ENCODE measurements at regions not wholly inside any gene's neighbourhood (a gene's known extent, or its start where the extent isn't known, plus 50 kb on each side); places are given as distances from the start of the nearest gene placed in this dataset.

- no peaks in the 10 kb centered on the region for H3K9me2 ChIP-seq (ENCODE audit: insufficient read depth)
- no peak for DNase-seq
- H3K4me3 ChIP-seq: no peak overlapping the region
- H3K36me3 ChIP-seq (ENCODE audit: low read depth): no peaks in the 10 kb centered on the region
- no peak overlapping the region for H3K27ac ChIP-seq
- H3K9me3 ChIP-seq (ENCODE audit: low read depth): no peaks in the 10 kb centered on the region
- H3K79me2 ChIP-seq (ENCODE audit: insufficient read depth): no peaks in the 10 kb centered on the region
- TF ChIP-seq EZH2 (IDR thresholded peaks at IDR 0.05; ENCODE audit: insufficient read depth, poor library complexity, severe bottlenecking) (no peak), EZH2phosphoT487 (IDR thresholded peaks at IDR 0.05; ENCODE audit: insufficient read depth, low read depth) (no peak)
- 73 to 86% methylated on average over 1 of the region's 1 CpG for WGBS, 2 experiments (ENCODE audit: low coverage in 1 of 2, low lambda C conversion rate in 2 of 2, missing lambda C conversion rate in 2 of 2)
- H3F3A ChIP-seq (ENCODE audit: insufficient read depth): no peaks in the 10 kb centered on the region
- H3K4me2 ChIP-seq (ENCODE audit: unreplicated experiment): no peak overlapping the region
- no peak overlapping the region for H3K9ac ChIP-seq
- peak overlapping the region; percentile 20; the same call in 1 of the 2 replicates for H2AFZ ChIP-seq
- in situ Hi-C loops (cut with MboI): no loop called here
- H3K4me1 ChIP-seq (ENCODE audit: insufficient read depth): no peaks in the 10 kb centered on the region
- no peaks in the 10 kb centered on the region for H4K20me1 ChIP-seq (ENCODE audit: insufficient read depth)
- H3K27me3 ChIP-seq (replicated peaks; ENCODE audit: insufficient read depth): no peaks in the 10 kb centered on the region
Observed at GRCh38 chr3:146770881-146771280, 165.7 kb upstream of the PLSCR5 start.

- 66 to 69% methylated on average over 2 of the region's 2 CpGs for WGBS, 2 experiments (ENCODE audit: low coverage in 1 of 2, low lambda C conversion rate in 2 of 2, missing lambda C conversion rate in 2 of 2)
Observed at GRCh38 chr3:146770301-146770700, 165.2 kb upstream of the PLSCR5 start.

DNA sequence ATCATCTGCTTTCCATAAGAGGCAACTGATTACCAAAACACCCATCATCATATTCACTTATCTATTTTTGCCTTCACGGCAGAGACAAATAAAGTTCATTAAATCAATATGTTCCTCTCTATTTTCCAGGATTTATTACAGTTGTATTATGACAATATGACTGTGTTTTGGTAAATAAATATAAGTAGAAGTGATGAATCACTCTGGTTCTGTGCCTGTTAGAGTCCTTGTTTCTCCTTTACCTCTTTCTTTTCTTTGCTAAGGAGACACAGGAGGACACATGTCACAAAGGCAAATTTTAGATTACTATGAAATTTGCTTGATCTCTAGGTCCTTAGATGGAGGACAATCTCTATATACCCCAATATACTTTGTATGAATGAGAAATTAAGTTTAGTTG, 152.6 kb upstream of the PLSCR5 start:
- no peak overlapping the region for H3K27ac ChIP-seq
- in situ Hi-C loops (cut with MboI): no loop called here
- no peaks in the 10 kb centered on the region for H3K36me3 ChIP-seq (ENCODE audit: low read depth)
- H3K9ac ChIP-seq: no peak overlapping the region
- DNase-seq: no peak
- no peak overlapping the region for H3K4me2 ChIP-seq (ENCODE audit: unreplicated experiment)
- H3F3A ChIP-seq (ENCODE audit: insufficient read depth): no peaks in the 10 kb centered on the region
- no peaks in the 10 kb centered on the region for H3K9me2 ChIP-seq (ENCODE audit: insufficient read depth)
- TF ChIP-seq EZH2phosphoT487 (IDR thresholded peaks at IDR 0.05; ENCODE audit: insufficient read depth, low read depth) (no peak), EZH2 (IDR thresholded peaks at IDR 0.05; ENCODE audit: insufficient read depth, poor library complexity, severe bottlenecking) (no peak)
- WGBS, 2 experiments (ENCODE audit: low coverage in 1 of 2, low lambda C conversion rate in 2 of 2, missing lambda C conversion rate in 2 of 2): 7 to 15% methylated on average over 1 of the region's 1 CpG
- H2AFZ ChIP-seq: peak overlapping the region; percentile 11; the same call in 1 of the 2 replicates
- H3K9me3 ChIP-seq (ENCODE audit: low read depth): no peaks in the 10 kb centered on the region
- no peak overlapping the region for H3K4me3 ChIP-seq
- H4K20me1 ChIP-seq (ENCODE audit: insufficient read depth): no peaks in the 10 kb centered on the region
- H3K4me1 ChIP-seq (ENCODE audit: insufficient read depth): no peaks in the 10 kb centered on the region
- no peaks in the 10 kb centered on the region for H3K27me3 ChIP-seq (replicated peaks; ENCODE audit: insufficient read depth)
- no peaks in the 10 kb centered on the region for H3K79me2 ChIP-seq (ENCODE audit: insufficient read depth)

More at GRCh38 chr3:146770301-146770700, 165.2 kb upstream of the PLSCR5 start:
- H3K36me3 ChIP-seq (ENCODE audit: low read depth): no peaks in the 10 kb centered on the region
- H3K27me3 ChIP-seq (replicated peaks; ENCODE audit: insufficient read depth): no peaks in the 10 kb centered on the region
- no peaks in the 10 kb centered on the region for H3F3A ChIP-seq (ENCODE audit: insufficient read depth)
- no peak overlapping the region for H3K4me3 ChIP-seq
- no peak overlapping the region for H3K4me2 ChIP-seq (ENCODE audit: unreplicated experiment)
- TF ChIP-seq EZH2phosphoT487 (IDR thresholded peaks at IDR 0.05; ENCODE audit: insufficient read depth, low read depth): no peak
- no peak for TF ChIP-seq EZH2 (IDR thresholded peaks at IDR 0.05; ENCODE audit: insufficient read depth, poor library complexity, severe bottlenecking)
- H3K9me2 ChIP-seq (ENCODE audit: insufficient read depth): no peaks in the 10 kb centered on the region
- no peaks in the 10 kb centered on the region for H3K9me3 ChIP-seq (ENCODE audit: low read depth)
- H3K79me2 ChIP-seq (ENCODE audit: insufficient read depth): no peaks in the 10 kb centered on the region
- in situ Hi-C loops (cut with MboI): no loop called here
- no peak overlapping the region for H3K27ac ChIP-seq
- H2AFZ ChIP-seq: peak overlapping the region; percentile 20; the same call in 1 of the 2 replicates
- H3K4me1 ChIP-seq (ENCODE audit: insufficient read depth): no peaks in the 10 kb centered on the region
- no peak for DNase-seq
- no peak overlapping the region for H3K9ac ChIP-seq
- no peaks in the 10 kb centered on the region for H4K20me1 ChIP-seq (ENCODE audit: insufficient read depth)

GRCh38 chr3:146750196-146750595, 145.1 kb upstream of the PLSCR5 start:
- Histone ChIP-seq H3K27me3 (replicated peaks; ENCODE audit: insufficient read depth) (no peaks in the 10 kb centered on the region), H3K4me1 (ENCODE audit: insufficient read depth) (peaks cover 47% of the 10 kb centered on the region), H3K4me3 (no peak overlapping the region), H3K36me3 (ENCODE audit: low read depth) (no peaks in the 10 kb centered on the region), H4K20me1 (ENCODE audit: insufficient read depth) (no peaks in the 10 kb centered on the region), H3F3A (ENCODE audit: insufficient read depth) (peaks cover 25% of the 10 kb centered on the region), H3K9me3 (ENCODE audit: low read depth) (no peaks in the 10 kb centered on the region), H3K27ac (no peak overlapping the region), H3K9ac (no peak overlapping the region), H3K79me2 (ENCODE audit: insufficient read depth) (no peaks in the 10 kb centered on the region), H3K9me2 (ENCODE audit: insufficient read depth) (no peaks in the 10 kb centered on the region), H2AFZ (0 out of 2 replicates have a peak overlapping the region, but pooled peaks have one; percentile 1), H3K4me2 (ENCODE audit: unreplicated experiment) (no peak overlapping the region)
- WGBS, 2 experiments (ENCODE audit: low coverage in 1 of 2, low lambda C conversion rate in 2 of 2, missing lambda C conversion rate in 2 of 2): 55 to 76% methylated on average over 2 of the region's 2 CpGs
- TF ChIP-seq EZH2 (IDR thresholded peaks at IDR 0.05; ENCODE audit: insufficient read depth, poor library complexity, severe bottlenecking): no peak
- no peak for TF ChIP-seq EZH2phosphoT487 (IDR thresholded peaks at IDR 0.05; ENCODE audit: insufficient read depth, low read depth)
- in situ Hi-C loops (cut with MboI): no loop called here
- DNase-seq: peak; percentile 50

DNA sequence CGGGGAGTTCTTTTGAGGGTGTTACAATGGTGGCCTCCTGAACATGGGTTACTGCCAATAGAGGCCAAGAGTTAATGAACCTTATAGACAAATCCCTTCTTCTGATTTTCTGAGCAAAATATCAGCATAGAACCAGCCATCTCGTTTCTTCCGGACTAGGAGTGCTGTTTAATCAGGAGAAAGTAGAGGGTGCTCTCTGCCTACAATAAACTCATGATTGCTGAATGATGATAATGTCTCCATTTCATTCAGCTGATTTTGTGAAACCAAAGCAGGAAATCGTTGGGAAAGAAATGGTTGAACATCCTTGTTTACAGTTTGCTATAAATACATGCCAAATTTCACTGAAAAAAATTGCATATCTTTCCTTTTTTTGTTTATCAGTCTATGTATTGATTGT, 142.8 kb upstream of the PLSCR5 start:
- TF ChIP-seq EZH2 (IDR thresholded peaks at IDR 0.05; ENCODE audit: insufficient read depth, poor library complexity, severe bottlenecking) (no peak), EZH2phosphoT487 (IDR thresholded peaks at IDR 0.05; ENCODE audit: insufficient read depth, low read depth) (no peak)
- in situ Hi-C loops (cut with MboI): no loop called here
- Histone ChIP-seq H3K27me3 (replicated peaks; ENCODE audit: insufficient read depth) (no peaks in the 10 kb centered on the region), H3K9me3 (ENCODE audit: low read depth) (no peaks in the 10 kb centered on the region), H3K9ac (peak overlapping the region; percentile 34), H3K36me3 (ENCODE audit: low read depth) (no peaks in the 10 kb centered on the region), H3K4me1 (ENCODE audit: insufficient read depth) (peaks cover 47% of the 10 kb centered on the region), H3F3A (ENCODE audit: insufficient read depth) (peaks cover 25% of the 10 kb centered on the region), H3K4me2 (ENCODE audit: unreplicated experiment) (peak overlapping the region; percentile 57), H3K79me2 (ENCODE audit: insufficient read depth) (no peaks in the 10 kb centered on the region), H2AFZ (peak overlapping the region; percentile 91), H4K20me1 (ENCODE audit: insufficient read depth) (no peaks in the 10 kb centered on the region), H3K9me2 (ENCODE audit: insufficient read depth) (no peaks in the 10 kb centered on the region), H3K27ac (peak overlapping the region; percentile 23), H3K4me3 (no peak overlapping the region)
- 13 to 17% methylated on average over 4 of the region's 4 CpGs for WGBS, 2 experiments (ENCODE audit: low coverage in 1 of 2, low lambda C conversion rate in 2 of 2, missing lambda C conversion rate in 2 of 2)
- peak; percentile 79 for DNase-seq
